GM12878 (cell line): ENCODE measurements at regions not wholly inside any gene's neighbourhood (a gene's known extent, or its start where the extent isn't known, plus 50 kb on each side); places are given as distances from the start of the nearest gene placed in this dataset.

Experiments
- ATAC-seq: fragments of 200-7000 bp; cut with Tn5 transposase; 3 replicates; pipeline ENCODE4 v1.9.1; 2020; ENCODE audit warnings: mild to moderate bottlenecking, moderate library complexity
- BruUV-seq: library from RNA; stranded (reverse); fragments of 400-500 nt; replicated peaks from 2 replicates; lab custom pipeline; 2021; lab: Mats Ljungman, UMichigan
- CTCF ChIA-PET: fragments of 300-600 bp; sonication (Branson Sonifier 250); formaldehyde crosslinking; extraction: SDS; loops from one replicate; lab custom pipeline; 2021; ENCODE audit warnings: inconsistent platforms; lab: Yijun Ruan, JAX
- POLR2A ChIA-PET: fragments of 350-600 bp; formaldehyde crosslinking; extraction: SDS; loops from one replicate; lab custom pipeline; 2021; ENCODE audit warnings: inconsistent platforms; lab: Charles Lee
- RAD21 ChIA-PET: fragments of 300-600 bp; sonication (Branson Sonifier 250); formaldehyde crosslinking; loops from one replicate; lab custom pipeline; 2023; ENCODE audit warnings: antibody characterized with exemption; ENCODE audit not compliant: unreplicated experiment; lab: Charles Lee
- SMC1A ChIA-PET: fragments of 300-600 bp; sonication (Branson Sonifier 250); formaldehyde crosslinking; loops from one replicate; lab custom pipeline; 2023; ENCODE audit not compliant: unreplicated experiment, uncharacterized antibody; lab: Charles Lee
- DNase-seq: peaks from one replicate; pipeline ENCODE4 v3.0.0-alpha.2; 2011; ENCODE audit warnings: low read depth, low spot score
- FAIRE-seq: peaks from 3 replicates; lab custom pipeline; 2011; peaks lifted over from hg19 to GRCh38; lab: Jason Lieb, UNC
- H2AFZ ChIP-seq: 2 replicates; pipeline ENCODE4 v1.6.0; 2011; ENCODE audit warnings: low read depth, low read length, control low read depth; ENCODE audit not compliant: control insufficient read depth
- H3K27ac ChIP-seq: 2 replicates; pipeline ENCODE4 v1.5.1; 2011; ENCODE audit warnings: control low read depth; ENCODE audit not compliant: control insufficient read depth, insufficient read depth
- H3K27me3 ChIP-seq, 2 experiments: replicated peaks in 1 of 2; 2 replicates each; pipeline versions ENCODE4 v1.6.0 to v1.6.1; 2011; ENCODE audit warnings: low read length in 1 of 2; ENCODE audit not compliant: control insufficient read depth in 2 of 2, insufficient read depth in 2 of 2
- H3K36me3 ChIP-seq, 2 experiments: 2 replicates each; pipeline ENCODE4 v1.5.1; 2011; ENCODE audit warnings: low read length in 1 of 2; ENCODE audit not compliant: control insufficient read depth in 2 of 2, insufficient read depth in 2 of 2
- H3K4me1 ChIP-seq: 2 replicates; pipeline ENCODE4 v1.6.1; 2011; ENCODE audit warnings: mild to moderate bottlenecking, low read length, moderate library complexity, mixed read lengths; ENCODE audit not compliant: control insufficient read depth, insufficient read depth
- H3K4me2 ChIP-seq: 2 replicates; pipeline ENCODE4 v1.6.0; 2011; ENCODE audit warnings: control low read depth; ENCODE audit not compliant: control insufficient read depth, insufficient read depth
- H3K4me3 ChIP-seq: fragments of 200-600 bp; sonication (generic); 2 replicates; pipeline ENCODE4 v1.5.1; 2016
- H3K79me2 ChIP-seq: 2 replicates; pipeline ENCODE4 v1.6.0; 2011; ENCODE audit warnings: low read length; ENCODE audit not compliant: control insufficient read depth, insufficient read depth
- H3K9ac ChIP-seq: 2 replicates; pipeline ENCODE4 v1.8.0; 2011; ENCODE audit warnings: low read length, control low read depth, mixed read lengths; ENCODE audit not compliant: control insufficient read depth, insufficient read depth
- H3K9me3 ChIP-seq: replicated peaks from 3 replicates; pipeline ENCODE4 v1.5.1; 2011; ENCODE audit warnings: mild to moderate bottlenecking, low read length; ENCODE audit not compliant: control insufficient read depth, insufficient read depth
- H4K20me1 ChIP-seq: 2 replicates; pipeline ENCODE4 v1.6.0; 2011; ENCODE audit not compliant: control insufficient read depth, insufficient read depth
- HDAC2 ChIP-seq: fragments of 200-600 bp; sonication (generic); IDR thresholded peaks from 2 replicates; pipeline ENCODE4 v1.6.1; 2017
- NRF1 ChIP-seq: conservative IDR thresholded peaks from 2 replicates; pipeline ENCODE4 v1.6.1; 2011; ENCODE audit warnings: mild to moderate bottlenecking, low read depth, low read length, improper control_type of control experiment
- PRDM15 ChIP-seq: fragments of 450-650 bp; formaldehyde crosslinking; IDR thresholded peaks from 2 replicates; pipeline ENCODE4 v1.4.0; 2020; ENCODE audit warnings: mild to moderate bottlenecking, moderate library complexity
- TAF1 ChIP-seq: IDR thresholded peaks from 2 replicates; pipeline ENCODE4 v1.6.1; 2011; ENCODE audit warnings: mild to moderate bottlenecking, low read depth, low read length, borderline replicate concordance
- ZBED1 ChIP-seq: IDR thresholded peaks from 2 replicates; pipeline ENCODE4 v1.6.1; 2016; ENCODE audit warnings: borderline replicate concordance
- ZBTB4 ChIP-seq: fragments of 450-650 bp; formaldehyde crosslinking; IDR thresholded peaks from 2 replicates; pipeline ENCODE4 v1.4.0; 2022; ENCODE audit warnings: mild to moderate bottlenecking, moderate library complexity
- WGBS: methylation state at CpG from one replicate; pipeline ENCODE4 v1.1.6; 2016; ENCODE audit warnings: low lambda C conversion rate; ENCODE audit not compliant: insufficient replicate concordance, insufficient coverage; ENCODE audit errors: missing lambda C conversion rate; 5-methylcytosine and 5-hydroxymethylcytosine counted together
- in situ Hi-C: fragments of 300-500 bp; cut with MboI; formaldehyde crosslinking; loops from 9 replicates; pipeline ENCODE4 v1.14.3; 2018; ENCODE audit warnings: mixed read lengths
- intact Hi-C: fragments of 100-400 bp; cut with micrococcal nuclease; formaldehyde crosslinking; loops from one replicate; pipeline ENCODE4 v1.14.2; 2022; ENCODE audit not compliant: unreplicated experiment

GRCh38 chr1:23639460-23640095, 52.0 kb upstream of the RPL11 start:
- Histone ChIP-seq H2AFZ (no peak overlapping the region), H3K4me1 (peaks cover 7% of the 10 kb centered on the region), H3K9ac (no peak overlapping the region)

GRCh38 chr1:23638786-23639241, 52.8 kb upstream of the RPL11 start:
- CTCF ChIA-PET, result interaction anchor here (0.6 to 18.7 kb wide), 17 partner anchors 9 to 1268 kb away, joined by 3 to 959 read pairs (median 4); partner anchors contain the start of gene ID3
- no TSS peak for BruUV-seq
- H3K79me2 ChIP-seq, result no peaks in the 10 kb centered on the region
- POLR2A ChIA-PET, result interaction anchor here (0.6 to 2.0 kb wide), 5 partner anchors 14 to 95 kb away, joined by 3 to 10 read pairs (median 4); no protein-coding TSS in a partner anchor
- SMC1A ChIA-PET, result interaction anchor here (1.4 to 15.0 kb wide), 9 partner anchors 14 to 278 kb away, joined by 5 to 584 read pairs (median 11); no protein-coding TSS in a partner anchor
- DNase-seq, result no peak
- intact Hi-C loops, result no loop called here
- H3K4me1 ChIP-seq, result peaks cover 12% of the 10 kb centered on the region
- RAD21 ChIA-PET, result interaction anchor here (0.5 to 10.1 kb wide), 9 partner anchors 19 to 278 kb away, joined by 3 to 561 read pairs (median 10); partner anchors contain the start of gene ID3
- H3K27me3 ChIP-seq, result no peaks in the 10 kb centered on the region
- no peaks in the 10 kb centered on the region for H3K36me3 ChIP-seq
- no peaks in the 10 kb centered on the region for H3K9me3 ChIP-seq
- H4K20me1 ChIP-seq, result no peaks in the 10 kb centered on the region
- FAIRE-seq, result no peak
- H3K4me3 ChIP-seq, result no peak overlapping the region
- 54% methylated on average over 5 of the region's 5 CpGs for WGBS
- no peak overlapping the region for H3K9ac ChIP-seq
- no peak overlapping the region for H3K27ac ChIP-seq
- no peak overlapping the region for H3K4me2 ChIP-seq
- no peak overlapping the region for H2AFZ ChIP-seq
- in situ Hi-C loops, result loop anchor here (5.0 kb wide), 2 partner anchors 92 to 142 kb away; no protein-coding TSS in a partner anchor
- ATAC-seq, result no peak
- no peak for TF ChIP-seq NRF1
- no peak for TF ChIP-seq TAF1
- TF ChIP-seq ZBTB4 (CRISPR knock-in tag), result no peak
- TF ChIP-seq HDAC2, result no peak
- no peak for TF ChIP-seq PRDM15

More at GRCh38 chr1:23639460-23640095, 52.0 kb upstream of the RPL11 start:
- no peaks in the 10 kb centered on the region for H3K27me3 ChIP-seq
- H3K4me2 ChIP-seq, result no peak overlapping the region
- WGBS, result 41% methylated on average over 7 of the region's 7 CpGs
- BruUV-seq, result no TSS peak
- H3K27ac ChIP-seq, result no peak overlapping the region
- no peak for TF ChIP-seq ZBED1
- TF ChIP-seq, all 136 proteins: peak for 0
- no peak for ATAC-seq
- RAD21 ChIA-PET, result interaction anchor here (0.5 to 10.1 kb wide), 5 partner anchors 36 to 143 kb away, joined by 3 to 561 read pairs (median 4); partner anchors contain the start of gene ID3
- CTCF ChIA-PET, result interaction anchor here (0.7 to 18.7 kb wide), 9 partner anchors 14 to 143 kb away, joined by 3 to 959 read pairs (median 4); partner anchors contain the start of gene ID3
- no peak for FAIRE-seq
- DNase-seq, result no peak
- H3K36me3 ChIP-seq, result no peaks in the 10 kb centered on the region
- intact Hi-C loops, result no loop called here
- no peaks in the 10 kb centered on the region for H3K9me3 ChIP-seq
- H4K20me1 ChIP-seq, result no peaks in the 10 kb centered on the region
- POLR2A ChIA-PET, result interaction anchor here (0.6 to 0.7 kb wide), 2 partner anchors 60 to 95 kb away, joined by 3 to 4 read pairs; no protein-coding TSS in a partner anchor
- SMC1A ChIA-PET, result interaction anchor here (1.2 to 15.0 kb wide), 4 partner anchors 26 to 143 kb away, joined by 3 to 584 read pairs (median 13); no protein-coding TSS in a partner anchor
- no peaks in the 10 kb centered on the region for H3K79me2 ChIP-seq
- in situ Hi-C loops, result loop anchor here (5.0 kb wide), 2 partner anchors 92 to 142 kb away; no protein-coding TSS in a partner anchor
- no peak overlapping the region for H3K4me3 ChIP-seq
